ENCODE measurements at regions not wholly inside any gene's neighbourhood (a gene's known extent, or its start where the extent isn't known, plus 50 kb on each side); places are given as distances from the start of the nearest gene placed in this dataset.

DNA sequence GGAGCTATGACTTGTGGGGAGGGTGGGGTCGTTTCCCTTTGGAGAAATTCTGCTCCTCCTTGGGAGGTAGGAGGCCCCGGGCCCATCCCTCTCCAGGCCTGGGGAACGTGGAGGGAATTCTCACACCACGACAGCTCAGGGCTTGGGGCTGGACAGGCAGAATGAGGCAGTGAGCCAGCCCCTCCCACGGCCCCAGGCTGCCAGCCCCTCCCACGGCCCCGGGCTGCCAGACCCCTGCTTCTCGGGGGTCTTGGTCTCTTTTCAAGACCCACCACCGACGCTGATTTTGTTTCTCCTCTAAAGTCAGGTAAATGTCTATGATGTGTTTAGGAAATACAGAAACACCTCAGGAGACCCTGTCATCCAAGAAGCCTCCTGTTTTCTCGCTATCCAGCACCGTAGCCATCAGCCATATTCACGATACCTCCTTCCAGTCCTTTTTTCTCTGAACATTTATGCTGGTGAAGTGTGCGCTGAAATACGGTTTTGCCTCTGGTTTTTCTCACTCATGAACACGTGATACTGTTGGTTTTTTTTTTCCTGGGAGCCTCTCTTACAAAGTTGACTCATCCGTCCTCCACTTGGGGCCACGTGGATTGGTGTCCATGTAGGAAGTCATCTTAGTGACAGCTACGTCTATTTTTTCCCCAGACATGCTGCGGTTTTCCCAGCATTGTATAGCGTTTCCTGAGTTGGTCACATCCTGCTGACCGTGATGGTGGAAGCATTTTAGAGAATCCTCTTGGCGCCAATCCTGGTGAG is 1219.6 kb downstream of the BRD1 start:
- no peak for DNase-seq (ENCODE audit: extremely low read depth, low read depth)
- TF ChIP-seq, protein P1, sequence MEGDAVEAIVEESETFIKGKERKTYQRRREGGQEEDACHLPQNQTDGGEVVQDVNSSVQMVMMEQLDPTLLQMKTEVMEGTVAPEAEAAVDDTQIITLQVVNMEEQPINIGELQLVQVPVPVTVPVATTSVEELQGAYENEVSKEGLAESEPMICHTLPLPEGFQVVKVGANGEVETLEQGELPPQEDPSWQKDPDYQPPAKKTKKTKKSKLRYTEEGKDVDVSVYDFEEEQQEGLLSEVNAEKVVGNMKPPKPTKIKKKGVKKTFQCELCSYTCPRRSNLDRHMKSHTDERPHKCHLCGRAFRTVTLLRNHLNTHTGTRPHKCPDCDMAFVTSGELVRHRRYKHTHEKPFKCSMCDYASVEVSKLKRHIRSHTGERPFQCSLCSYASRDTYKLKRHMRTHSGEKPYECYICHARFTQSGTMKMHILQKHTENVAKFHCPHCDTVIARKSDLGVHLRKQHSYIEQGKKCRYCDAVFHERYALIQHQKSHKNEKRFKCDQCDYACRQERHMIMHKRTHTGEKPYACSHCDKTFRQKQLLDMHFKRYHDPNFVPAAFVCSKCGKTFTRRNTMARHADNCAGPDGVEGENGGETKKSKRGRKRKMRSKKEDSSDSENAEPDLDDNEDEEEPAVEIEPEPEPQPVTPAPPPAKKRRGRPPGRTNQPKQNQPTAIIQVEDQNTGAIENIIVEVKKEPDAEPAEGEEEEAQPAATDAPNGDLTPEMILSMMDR (IDR thresholded peaks at IDR 0.05; ENCODE audit: low read depth, low read length): no peak

DNA sequence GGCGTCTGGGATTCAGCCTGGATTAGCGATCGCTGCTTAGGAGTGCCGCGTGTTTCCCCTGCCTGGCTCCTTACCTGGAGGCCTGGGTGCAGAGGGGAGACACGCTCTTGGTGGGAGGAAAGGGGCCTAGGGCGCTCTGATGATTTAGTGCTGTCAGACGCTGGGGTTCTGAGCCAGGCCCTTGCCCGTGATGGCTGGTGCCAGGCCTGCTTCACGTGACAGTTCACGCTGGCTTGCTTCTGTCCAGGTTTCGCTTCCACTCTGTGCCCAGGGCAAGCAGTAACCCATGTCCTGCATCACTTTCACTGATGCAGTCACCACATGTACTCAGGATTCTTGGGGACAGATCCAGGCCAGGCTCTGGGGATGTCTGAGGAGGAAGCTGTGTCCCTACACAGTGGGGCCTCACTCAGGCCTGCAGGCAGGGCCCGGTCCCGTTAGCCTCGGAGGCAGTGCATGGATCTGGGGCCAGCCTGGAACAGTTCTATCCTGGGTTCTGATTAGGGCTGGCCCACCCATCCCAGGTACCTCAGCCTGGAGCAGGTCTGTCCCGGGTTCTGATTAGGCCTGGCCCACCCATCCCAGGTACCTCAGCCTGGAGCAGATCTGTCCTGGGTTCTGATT is 1220.9 kb downstream of the BRD1 start:
- no peak for DNase-seq (ENCODE audit: extremely low read depth, low read depth)
- TF ChIP-seq, protein P1 (IDR thresholded peaks at IDR 0.05; ENCODE audit: low read depth, low read length): no peak

DNA sequence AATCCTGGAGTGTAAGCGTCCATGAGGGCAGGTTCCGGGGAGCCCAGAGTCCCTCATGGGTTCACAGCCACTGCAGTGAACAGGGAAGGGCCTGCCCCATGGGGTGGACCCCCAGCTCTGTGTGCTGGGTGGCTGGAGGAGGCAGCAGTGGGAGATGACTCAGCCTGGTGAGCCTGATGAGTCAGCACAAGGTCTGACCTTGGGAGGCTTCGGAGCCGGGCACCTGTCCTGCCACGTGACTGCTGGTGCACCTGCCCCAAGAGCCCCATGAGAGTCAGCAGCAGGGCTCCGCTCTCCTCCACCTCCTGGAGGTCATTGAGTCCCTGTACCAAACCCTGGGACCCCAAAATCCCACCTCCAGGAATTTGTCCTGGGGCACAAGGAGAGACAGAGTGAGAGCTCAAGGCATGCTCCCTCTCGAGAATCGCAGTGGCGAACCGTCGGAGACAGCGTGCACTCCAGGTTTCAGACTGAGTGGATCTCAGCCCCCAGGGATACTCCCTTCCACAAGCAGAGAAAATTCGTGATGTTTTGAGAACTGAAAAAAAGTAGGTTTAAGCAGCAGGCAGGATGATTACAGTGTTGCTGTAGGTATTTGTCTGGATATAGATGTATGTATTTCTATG is 1221.7 kb downstream of the BRD1 start:
- TF ChIP-seq, protein P1 (IDR thresholded peaks at IDR 0.05; ENCODE audit: low read depth, low read length): no peak
- DNase-seq (ENCODE audit: extremely low read depth, low read depth): no peak

DNA sequence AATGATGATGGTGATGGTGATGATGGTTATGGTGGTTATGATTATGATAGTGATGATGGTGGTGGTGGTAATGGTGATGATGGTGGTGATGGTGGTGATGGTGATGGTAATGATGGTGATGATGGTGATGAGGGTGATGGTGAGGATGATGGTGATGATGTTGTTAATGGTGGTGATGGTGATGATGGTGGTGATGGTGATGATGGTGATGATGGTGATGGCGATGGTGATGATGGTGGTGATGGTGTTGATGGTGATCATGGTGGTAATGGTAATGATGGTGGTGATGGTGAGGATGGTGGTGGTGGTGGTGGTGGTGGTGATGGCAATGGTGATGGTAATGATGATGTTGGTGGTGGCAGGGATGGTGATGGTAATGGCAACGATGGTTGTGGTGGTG is 1222.5 kb downstream of the BRD1 start:
- DNase-seq (ENCODE audit: extremely low read depth, low read depth): no peak
- TF ChIP-seq, protein P1 (IDR thresholded peaks at IDR 0.05; ENCODE audit: low read depth, low read length): no peak

DNA sequence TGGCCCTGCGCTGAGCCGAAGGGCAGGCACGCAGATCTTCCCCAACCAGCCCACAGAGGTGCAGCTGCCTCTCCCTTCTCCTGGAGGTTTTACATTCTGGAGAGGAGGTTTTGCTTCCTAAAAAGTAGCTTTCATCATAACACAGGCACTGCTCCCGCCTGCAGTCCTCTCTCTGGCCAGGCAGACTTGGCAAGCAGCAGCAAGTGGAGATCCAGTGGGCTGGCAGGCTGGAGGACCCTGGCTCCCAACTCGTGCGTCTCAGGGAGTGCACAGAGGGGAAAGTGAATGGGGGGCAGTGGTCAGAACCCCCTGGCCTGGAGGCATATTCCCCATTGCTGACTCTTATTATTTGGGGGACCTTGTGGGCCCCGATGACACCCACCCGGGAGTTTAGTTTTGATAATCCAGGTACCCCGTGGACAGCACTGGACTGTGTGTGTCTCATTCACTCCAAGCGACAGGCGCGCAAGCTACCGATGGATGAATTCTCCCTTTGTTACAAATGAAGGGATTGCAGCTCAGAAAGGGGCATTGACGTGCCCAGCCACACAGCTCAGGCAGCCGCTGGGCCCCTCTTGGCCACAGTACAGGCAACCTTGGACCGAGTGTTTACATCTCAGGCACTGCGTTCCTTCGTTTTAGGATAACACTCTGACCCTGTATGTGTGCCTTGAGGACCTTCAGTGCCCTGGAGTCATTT is 1223.9 kb downstream of the BRD1 start:
- TF ChIP-seq, protein P1 (IDR thresholded peaks at IDR 0.05; ENCODE audit: low read depth, low read length): no peak
- no peak for DNase-seq (ENCODE audit: extremely low read depth, low read depth)

DNA sequence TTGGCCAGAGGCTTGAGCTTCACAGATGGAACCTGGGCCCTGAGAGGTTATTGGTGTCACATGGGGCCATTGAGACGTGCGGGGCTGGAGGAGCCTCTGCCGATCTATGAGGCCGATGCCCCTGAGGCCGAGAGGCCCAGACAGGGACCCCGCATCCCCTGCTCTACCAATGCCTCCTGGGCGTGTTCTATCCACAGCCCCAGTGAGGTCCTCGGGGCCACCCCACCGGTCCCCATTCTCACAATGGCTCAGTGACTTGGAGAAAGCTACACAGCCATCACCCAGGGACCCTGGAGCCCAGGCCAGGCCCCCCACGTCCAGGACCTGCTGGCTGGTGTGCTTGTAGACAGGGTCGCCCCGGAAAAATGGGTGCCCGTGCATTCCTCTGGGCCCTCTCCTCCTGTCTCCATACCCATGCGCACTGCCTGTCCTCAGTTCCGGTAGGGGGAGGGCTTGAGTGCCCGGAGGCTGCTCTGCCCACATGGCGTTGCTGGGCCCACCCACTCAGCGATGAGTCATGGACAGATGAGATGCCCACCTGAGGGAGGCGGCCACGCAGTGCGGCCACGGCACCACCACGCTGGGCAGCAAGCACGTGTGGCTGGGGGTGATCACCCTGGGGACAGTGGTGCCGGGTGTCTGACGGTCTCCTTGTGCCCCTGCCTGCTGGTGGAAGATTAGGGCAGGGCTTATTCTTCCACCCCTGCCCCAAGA is 1224.7 kb downstream of the BRD1 start:
- DNase-seq (ENCODE audit: extremely low read depth, low read depth): no peak
- TF ChIP-seq, protein P1 (IDR thresholded peaks at IDR 0.05; ENCODE audit: low read depth, low read length): no peak
